Body of pancreas (tissue), 4 donors: ENCODE measurements at regions not wholly inside any gene's neighbourhood (a gene's known extent, or its start where the extent isn't known, plus 50 kb on each side); places are given as distances from the start of the nearest gene placed in this dataset.

Source experiments
- ATAC-seq: fragments of 150-250 bp; one replicate; pipeline ENCODE4 v1.9.1; 2016
- DNase-seq, 4 donors: peaks; one replicate each; pipeline ENCODE4 v3.0.0-alpha.2; 2019
- H3K27ac ChIP-seq, 4 donors: fragments of 200-600 bp; sonication (generic); 1 replicate in 3 of 4; 2 replicates in 1 of 4; pipeline versions ENCODE4 v1.5.1 to v1.6.1; 2016 to 2019; ENCODE audit warnings: mild to moderate bottlenecking in 1 of 4, mixed read lengths in 1 of 4, moderate library complexity in 1 of 4
- H3K27me3 ChIP-seq, 2 donors: fragments of 200-600 bp; sonication (generic); one replicate each; pipeline ENCODE4 v1.6.0; 2016; ENCODE audit warnings: mild to moderate bottlenecking in 1 of 2
- H3K36me3 ChIP-seq, 2 donors: fragments of 200-600 bp; sonication (generic); replicated peaks in 1 of 2; 2 replicates each; pipeline ENCODE4 v1.5.1; 2016; ENCODE audit warnings: low read depth in 2 of 2; ENCODE audit not compliant: insufficient read depth in 1 of 2
- H3K4me1 ChIP-seq: fragments of 200-600 bp; sonication (generic); one replicate; pipeline ENCODE4 v1.6.0; 2016
- H3K4me3 ChIP-seq, 2 donors: fragments of 200-600 bp; sonication (generic); 1 replicate in 1 of 2; 2 replicates in 1 of 2; pipeline ENCODE4 v1.5.1; 2016 to 2019
- H3K9me3 ChIP-seq, 3 donors: fragments of 200-600 bp; sonication (generic); 1 replicate in 2 of 3; 2 replicates in 1 of 3; pipeline ENCODE4 v1.5.1; 2016
- POLR2A ChIP-seq, 3 donors: fragments of 450-650 bp; IDR thresholded peaks; one replicate each; pipeline ENCODE4 v1.6.1; 2016; ENCODE audit warnings: antibody characterized with exemption in 3 of 3, mild to moderate bottlenecking in 2 of 3
- WGBS, 2 donors: methylation state at CpG; one replicate each; pipeline ENCODE4 v1.1.5; 2017; 5-methylcytosine and 5-hydroxymethylcytosine counted together
- intact Hi-C: fragments of 100-400 bp; cut with DNase I; formaldehyde crosslinking; loops from one replicate; pipeline ENCODE4 v1.15.1; 2023
- TF ChIP-seq, protein P1 (sequence below), 7 experiments: fragments of 450-650 bp in 4 of 7; fragments of 200-600 bp in 3 of 7; sonication (generic) in 3 of 7; IDR thresholded peaks; one replicate each; pipeline ENCODE4 v1.5.1; 2016 to 2019; ENCODE audit warnings: antibody characterized with exemption in 7 of 7

DNA sequence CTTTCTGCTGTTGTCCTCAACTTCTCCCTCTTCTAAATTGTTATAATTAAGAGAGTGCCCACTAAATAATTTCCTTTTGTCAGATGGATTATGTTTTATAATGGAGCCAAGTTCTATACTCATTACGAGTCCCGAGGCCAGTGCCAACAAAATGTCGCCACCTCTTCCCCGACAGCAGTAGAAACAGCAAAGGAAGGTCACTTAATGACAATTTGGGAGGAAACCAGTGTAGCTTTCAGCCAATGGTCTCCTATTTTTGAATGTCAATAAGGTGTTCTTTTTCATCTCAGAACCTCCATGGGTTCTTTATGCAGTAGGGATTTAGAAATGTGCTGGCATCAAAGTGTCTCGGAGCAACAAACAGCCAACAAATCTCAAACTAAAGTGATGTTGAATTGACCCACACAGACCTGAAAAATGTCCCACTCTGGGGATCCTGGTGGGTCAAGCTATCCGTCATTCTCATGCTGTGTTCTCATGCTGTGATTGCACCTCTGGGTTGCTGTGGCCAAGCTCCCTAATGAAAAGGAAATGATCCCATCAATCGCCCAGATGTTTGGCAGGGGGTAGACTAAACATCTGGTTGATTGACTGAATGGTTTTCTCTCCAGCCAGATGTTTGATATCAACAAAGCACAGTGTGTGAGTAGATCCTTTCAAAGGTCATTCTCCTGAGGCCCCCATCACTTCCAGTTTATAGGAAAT lies 291.9 kb downstream of the DMAC1 start:
- WGBS, 2 donors = 74 to 76% methylated on average over 7 of the region's 7 CpGs
- TF ChIP-seq, protein P1, sequence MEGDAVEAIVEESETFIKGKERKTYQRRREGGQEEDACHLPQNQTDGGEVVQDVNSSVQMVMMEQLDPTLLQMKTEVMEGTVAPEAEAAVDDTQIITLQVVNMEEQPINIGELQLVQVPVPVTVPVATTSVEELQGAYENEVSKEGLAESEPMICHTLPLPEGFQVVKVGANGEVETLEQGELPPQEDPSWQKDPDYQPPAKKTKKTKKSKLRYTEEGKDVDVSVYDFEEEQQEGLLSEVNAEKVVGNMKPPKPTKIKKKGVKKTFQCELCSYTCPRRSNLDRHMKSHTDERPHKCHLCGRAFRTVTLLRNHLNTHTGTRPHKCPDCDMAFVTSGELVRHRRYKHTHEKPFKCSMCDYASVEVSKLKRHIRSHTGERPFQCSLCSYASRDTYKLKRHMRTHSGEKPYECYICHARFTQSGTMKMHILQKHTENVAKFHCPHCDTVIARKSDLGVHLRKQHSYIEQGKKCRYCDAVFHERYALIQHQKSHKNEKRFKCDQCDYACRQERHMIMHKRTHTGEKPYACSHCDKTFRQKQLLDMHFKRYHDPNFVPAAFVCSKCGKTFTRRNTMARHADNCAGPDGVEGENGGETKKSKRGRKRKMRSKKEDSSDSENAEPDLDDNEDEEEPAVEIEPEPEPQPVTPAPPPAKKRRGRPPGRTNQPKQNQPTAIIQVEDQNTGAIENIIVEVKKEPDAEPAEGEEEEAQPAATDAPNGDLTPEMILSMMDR (IDR thresholded peaks at IDR 0.05) = no peak
- no peak for TF ChIP-seq POLR2A (IDR thresholded peaks at IDR 0.05)
- DNase-seq = no peak
- Histone ChIP-seq H3K4me1 (no peaks in the 10 kb centered on the region), H3K27me3 (no peaks in the 10 kb centered on the region), H3K27ac (no peak overlapping the region), H3K36me3 (no peaks in the 10 kb centered on the region), H3K4me3 (no peak overlapping the region), H3K9me3 (no peaks in the 10 kb centered on the region)
- intact Hi-C loops = no loop called here
- ATAC-seq = no peak

DNA sequence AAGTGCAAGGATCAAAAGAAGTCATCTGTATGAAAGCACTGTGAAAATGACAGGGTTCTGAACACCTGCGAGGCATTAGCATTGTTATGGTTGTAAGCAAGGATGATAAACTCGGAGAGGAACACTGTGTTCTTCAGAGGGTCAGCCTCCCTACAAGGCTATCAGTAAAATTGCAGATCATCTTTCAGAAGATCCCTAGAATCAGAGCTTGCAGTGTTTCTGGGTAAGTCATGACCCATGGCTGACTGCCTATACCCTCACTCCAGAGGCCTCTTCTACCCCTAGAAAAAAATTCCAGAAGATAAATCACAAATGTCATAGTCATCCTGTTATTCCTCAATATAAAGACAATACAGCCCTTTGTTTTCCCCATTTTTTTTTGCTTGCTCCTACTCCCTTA lies 292.6 kb downstream of the DMAC1 start:
- DNase-seq (no peak), ATAC-seq (no peak)
- no peaks in the 10 kb centered on the region for H3K9me3 ChIP-seq
- intact Hi-C loops = no loop called here
- H3K4me3 ChIP-seq = no peak overlapping the region
- H3K36me3 ChIP-seq = no peaks in the 10 kb centered on the region
- 52 to 54% methylated on average over 2 of the region's 2 CpGs for WGBS, 2 donors
- H3K27ac ChIP-seq = no peak overlapping the region
- no peaks in the 10 kb centered on the region for H3K4me1 ChIP-seq
- H3K27me3 ChIP-seq = no peaks in the 10 kb centered on the region
- no peak for TF ChIP-seq POLR2A (IDR thresholded peaks at IDR 0.05)
- TF ChIP-seq, protein P1 (IDR thresholded peaks at IDR 0.05) = no peak

DNA sequence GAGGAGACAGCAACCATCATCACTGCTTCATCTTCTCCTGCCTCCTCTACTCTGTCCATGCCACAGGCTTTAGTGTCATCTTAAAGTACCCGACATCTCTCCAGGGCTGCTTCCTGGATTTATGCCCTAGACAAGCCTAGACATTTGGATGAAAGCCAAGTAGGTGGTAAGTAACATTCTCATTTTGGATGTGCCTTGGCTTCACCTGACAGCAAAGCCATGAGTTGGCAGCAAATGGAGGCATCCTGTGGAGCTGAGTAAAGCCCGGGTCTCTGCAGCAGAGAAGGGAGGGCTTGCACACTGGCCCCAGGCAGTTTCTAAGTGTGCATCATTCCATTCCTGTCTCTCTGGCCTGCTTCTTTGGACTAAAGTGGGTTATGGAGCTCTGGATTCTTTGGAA lies 299.1 kb downstream of the DMAC1 start:
- Histone ChIP-seq H3K4me3 (no peak overlapping the region), H3K4me1 (no peaks in the 10 kb centered on the region), H3K27me3 (no peaks in the 10 kb centered on the region), H3K27ac (no peak overlapping the region), H3K9me3 (no peaks in the 10 kb centered on the region), H3K36me3 (no peaks in the 10 kb centered on the region)
- intact Hi-C loops = no loop called here
- TF ChIP-seq POLR2A (IDR thresholded peaks at IDR 0.05) = no peak
- TF ChIP-seq, protein P1 (IDR thresholded peaks at IDR 0.05) = no peak
- ATAC-seq = no peak
- DNase-seq = no peak
- 71 to 82% methylated on average over 2 of the region's 2 CpGs for WGBS, 2 donors

DNA sequence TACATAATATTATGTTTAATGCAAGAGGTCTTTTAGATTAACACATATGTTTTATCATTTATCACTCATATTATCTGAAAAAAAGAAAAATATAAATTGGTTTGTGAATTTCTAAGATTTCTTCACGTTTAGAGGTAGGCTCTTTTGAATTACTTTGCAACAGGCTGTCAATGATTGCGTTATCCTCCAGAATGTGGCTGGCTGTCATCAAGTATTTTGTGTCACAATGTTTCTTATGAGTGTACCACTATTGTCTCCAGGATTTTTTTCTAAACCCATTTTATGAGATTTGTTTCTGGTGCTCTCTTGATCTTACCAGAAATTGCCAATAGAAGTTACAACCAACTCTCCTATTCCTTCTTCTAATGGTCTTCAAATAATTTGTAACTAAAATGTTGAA lies 307.9 kb downstream of the DMAC1 start:
- Histone ChIP-seq H3K36me3 (no peaks in the 10 kb centered on the region), H3K9me3 (no peaks in the 10 kb centered on the region), H3K4me1 (no peaks in the 10 kb centered on the region), H3K27me3 (no peaks in the 10 kb centered on the region), H3K27ac (no peak overlapping the region), H3K4me3 (no peak overlapping the region)
- no peak for TF ChIP-seq POLR2A (IDR thresholded peaks at IDR 0.05)
- TF ChIP-seq, protein P1 (IDR thresholded peaks at IDR 0.05) = no peak
- DNase-seq (no peak), ATAC-seq (no peak)
- intact Hi-C loops = no loop called here
- 59 to 61% methylated on average over 2 of the region's 2 CpGs for WGBS, 2 donors
